Right renal cortex interstitium (tissue), 3 donors: ENCODE measurements at regions not wholly inside any gene's neighbourhood (a gene's known extent, or its start where the extent isn't known, plus 50 kb on each side); places are given as distances from the start of the nearest gene placed in this dataset.

ENCODE experiments used
- DNase-seq, 3 donors: peaks; one replicate each; pipeline ENCODE4 v3.0.0-alpha.2; 2013; ENCODE audit warnings: low read depth in 3 of 3, low spot score in 2 of 3

DNA sequence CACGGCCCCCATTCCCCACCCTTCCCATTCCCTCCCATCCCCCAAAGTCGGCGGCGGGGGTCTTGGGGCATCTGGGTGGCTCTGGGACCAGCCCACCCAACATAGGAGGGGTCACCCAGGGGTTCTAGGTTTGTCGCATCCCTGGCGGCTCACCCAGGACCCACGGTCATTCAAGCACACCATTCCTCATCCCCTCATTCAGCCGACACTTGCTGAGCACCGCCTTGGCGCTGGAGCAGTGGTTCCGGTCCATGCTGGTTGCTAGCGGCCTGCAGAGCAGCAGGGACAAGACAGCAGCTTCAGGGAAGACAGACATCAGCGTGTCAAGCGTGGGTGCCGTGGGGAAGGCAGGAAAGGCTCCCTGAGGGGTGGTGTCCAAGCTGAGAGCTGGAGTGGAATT is 50.5 kb upstream of the OTOS start:
- no peak for DNase-seq

- DNase-seq, result no peak
Observed at GRCh38 chr2:240192661-240193060, 52.2 kb upstream of the OTOS start.

DNA sequence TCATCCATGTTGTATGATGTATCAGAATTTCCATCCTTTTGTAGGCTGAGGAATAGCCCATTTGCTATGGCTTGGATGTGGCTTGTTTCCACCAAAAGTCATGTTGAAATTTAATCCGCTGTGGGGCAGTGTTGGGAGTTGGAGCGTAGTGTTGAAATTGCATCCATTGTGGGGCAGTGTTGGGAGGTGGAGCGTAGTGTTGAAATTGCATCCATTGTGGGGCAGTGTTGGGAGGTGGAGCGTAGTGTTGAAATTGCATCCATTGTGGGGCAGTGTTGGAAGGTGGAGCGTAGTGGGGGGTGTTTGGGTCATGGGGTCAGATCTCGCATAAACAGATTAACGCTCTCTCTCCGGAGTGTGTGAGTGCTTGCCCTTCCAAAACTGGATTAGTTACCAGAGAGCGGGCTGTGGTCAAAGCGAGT is 53.9 kb upstream of the OTOS start:
- peak in 1 of 3 donors; percentile 27 for DNase-seq

DNA sequence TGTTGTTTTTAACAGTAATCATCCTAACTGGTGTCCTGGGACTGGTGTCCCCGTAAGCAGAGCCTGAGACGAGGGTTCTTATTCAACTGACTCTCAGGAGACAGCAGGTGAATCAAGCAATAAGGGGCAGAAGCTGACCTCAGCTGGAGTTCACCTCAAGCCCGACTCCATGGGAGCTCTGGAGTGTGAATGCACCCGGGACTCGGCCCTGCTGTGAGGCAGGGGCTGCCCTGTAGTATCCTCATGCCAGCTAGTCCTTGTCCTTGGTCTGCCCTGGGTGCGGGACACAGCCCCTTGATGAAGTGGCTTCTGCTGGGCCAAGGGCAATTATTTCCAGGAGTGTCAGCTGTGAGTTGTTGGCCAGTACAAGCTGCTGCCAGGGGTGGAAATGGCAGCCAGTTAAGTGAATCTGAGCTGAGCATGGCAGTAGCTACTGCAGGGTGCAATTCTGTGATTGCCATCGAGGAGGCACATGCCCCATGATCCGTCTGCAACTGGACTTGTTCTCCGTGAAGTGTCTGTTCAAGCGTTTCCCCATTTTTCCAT is 54.9 kb upstream of the OTOS start:
- DNase-seq, result no peak

DNA sequence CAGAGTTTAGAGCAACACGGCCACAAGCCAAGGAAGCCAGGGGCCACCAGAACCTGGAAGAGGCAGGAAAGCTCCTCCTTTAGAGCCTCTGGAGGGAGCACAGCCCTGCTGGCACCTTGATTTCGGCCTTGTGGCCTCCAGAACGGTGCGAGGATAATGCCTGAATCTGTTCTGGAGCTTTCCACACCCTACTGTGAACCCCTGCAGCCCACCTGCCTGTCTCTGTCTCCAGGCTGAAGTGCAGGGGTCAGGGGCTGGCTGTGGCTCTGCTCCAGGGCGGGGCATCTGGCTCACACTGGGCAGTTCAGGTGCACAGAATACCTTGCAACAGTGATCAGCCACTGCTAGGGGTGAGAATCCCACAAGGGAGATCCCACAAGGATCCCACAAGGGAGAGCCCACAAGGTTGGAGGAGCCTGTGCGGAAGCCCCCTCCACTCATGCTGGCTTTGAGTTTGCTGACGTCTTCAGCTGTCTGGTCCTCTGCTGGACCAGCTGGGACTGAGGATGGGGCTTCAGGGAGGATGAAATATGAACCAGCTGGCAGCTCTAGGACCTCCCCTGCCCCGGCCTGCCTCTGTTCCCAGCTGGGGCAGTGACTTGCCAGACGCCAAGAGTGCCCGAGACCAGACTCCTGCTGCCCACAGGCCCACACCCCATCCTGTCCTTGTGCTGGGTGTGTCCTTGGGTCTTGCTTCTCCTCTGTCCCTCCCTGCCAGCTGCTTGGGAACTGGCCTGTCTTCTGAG is 56.4 kb upstream of the OTOS start:
- DNase-seq, result no peak

DNA sequence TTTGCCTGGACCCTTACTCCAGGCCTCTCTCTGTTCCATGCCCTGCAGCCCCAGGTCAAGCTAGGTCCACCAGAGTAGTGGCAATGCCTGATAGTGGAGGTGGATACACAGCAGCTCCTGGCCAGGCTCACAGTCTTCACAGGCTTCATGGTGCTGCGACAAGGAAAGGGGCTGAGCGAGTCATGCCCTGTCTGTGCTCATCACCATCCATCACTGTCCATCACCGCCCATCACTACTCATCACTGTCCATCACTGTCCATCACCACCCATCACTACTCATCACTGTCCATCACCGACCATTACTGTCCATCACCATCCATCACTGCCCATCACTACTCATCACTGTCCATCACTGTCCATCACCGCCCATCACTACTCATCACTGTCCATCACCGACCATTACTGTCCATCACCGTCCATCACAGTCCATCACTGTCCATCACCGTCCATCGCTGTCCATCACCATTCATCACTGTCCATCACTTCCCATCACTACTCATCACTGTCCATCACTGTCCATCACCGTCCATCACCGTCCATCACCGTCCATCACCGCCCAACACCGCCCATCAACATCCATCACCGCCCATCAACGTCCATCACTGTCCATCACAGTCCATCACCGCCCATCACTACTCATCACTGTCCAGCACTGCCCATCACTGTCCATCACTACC is 57.1 kb upstream of the OTOS start:
- DNase-seq, result no peak

- DNase-seq, result no peak
Observed at GRCh38 chr2:240198226-240198625, 57.8 kb upstream of the OTOS start.

- DNase-seq, result no peak
Observed at GRCh38 chr2:240199133-240199870, 58.8 kb upstream of the OTOS start.

GRCh38 chr2:240200230-240201051 is 60.0 kb upstream of the OTOS start:
- DNase-seq, result peak in 2 of 3 donors; percentile 48 to 69

GRCh38 chr2:240201866-240202265 is 61.4 kb upstream of the OTOS start:
- no peak for DNase-seq

- no peak for DNase-seq
Observed at GRCh38 chr2:240202586-240202985, 62.1 kb upstream of the OTOS start.

GRCh38 chr2:240203031-240203787 is 62.8 kb upstream of the OTOS start:
- no peak for DNase-seq

DNA sequence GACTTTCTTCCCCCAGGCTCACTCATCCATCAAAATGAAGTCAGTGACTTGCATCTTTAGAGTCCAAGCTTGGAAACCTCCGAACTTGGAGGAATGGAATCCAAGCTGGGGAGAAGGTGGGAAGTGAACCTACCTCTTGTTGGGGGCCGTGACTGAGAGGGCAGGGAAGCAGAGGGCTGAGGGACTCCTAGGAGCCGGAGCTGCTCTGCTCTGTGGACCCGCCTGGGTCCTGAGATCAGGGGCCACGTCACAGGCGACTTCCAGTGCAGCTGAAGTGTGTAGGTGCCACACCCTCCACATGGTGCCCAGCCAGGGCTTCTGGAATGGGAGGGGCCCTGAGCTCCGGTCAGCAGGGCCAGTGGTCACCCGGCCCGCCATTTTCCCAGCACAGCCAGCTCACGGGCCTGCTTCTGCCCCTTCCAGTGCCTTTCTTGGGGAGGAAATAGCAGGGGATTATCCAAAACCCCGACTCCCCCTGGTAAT is 63.4 kb upstream of the OTOS start:
- no peak for DNase-seq

GRCh38 chr2:240204431-240205276 is 64.2 kb upstream of the OTOS start:
- no peak for DNase-seq

GRCh38 chr2:240205348-240205747 is 64.9 kb upstream of the OTOS start:
- no peak for DNase-seq

GRCh38 chr2:240205772-240206171 is 65.3 kb upstream of the OTOS start:
- DNase-seq, result no peak

- no peak for DNase-seq
Observed at GRCh38 chr2:240206630-240207029, 66.2 kb upstream of the OTOS start.

DNA sequence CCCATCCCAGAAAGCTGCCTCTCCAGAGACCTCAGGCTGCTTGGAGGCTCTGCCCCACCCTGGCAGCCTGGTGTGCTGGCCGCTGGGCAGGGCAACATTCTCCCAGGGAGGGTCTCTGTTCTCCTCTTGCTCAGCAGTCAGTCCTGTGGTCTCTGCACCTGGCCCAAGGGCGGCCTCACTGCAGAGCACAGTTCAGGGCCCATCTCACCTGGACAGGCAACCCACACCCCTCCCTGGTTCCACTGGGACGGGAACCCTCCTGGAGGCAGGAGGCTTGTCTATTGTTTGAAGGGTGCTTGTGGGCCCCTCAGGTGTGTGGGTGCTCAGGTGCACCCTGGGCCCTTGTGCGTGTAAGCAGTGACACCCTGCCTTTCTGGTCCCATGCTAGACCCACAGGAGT is 67.2 kb upstream of the OTOS start:
- no peak for DNase-seq

- no peak for DNase-seq
Observed at GRCh38 chr2:240208096-240208495, 67.6 kb upstream of the OTOS start.
